C4-2B (cell line): ENCODE measurements at regions not wholly inside any gene's neighbourhood (a gene's known extent, or its start where the extent isn't known, plus 50 kb on each side); places are given as distances from the start of the nearest gene placed in this dataset.

Experiments used
- CTCF ChIP-seq: fragments of 450-650 bp; conservative IDR thresholded peaks from 2 replicates; pipeline ENCODE4 v1.5.1; 2017; ENCODE audit warnings: mild to moderate bottlenecking
- ZFX ChIP-seq: fragments of 450-650 bp; IDR thresholded peaks from 2 replicates; pipeline ENCODE4 v1.6.1; 2017

- TF ChIP-seq CTCF (no peak), ZFX (no peak)
These were observed 1122.6 kb upstream of the POT1 start for GRCh38 chr7:126052229-126052628.
